GM21786 (cell line): ENCODE measurements at regions not wholly inside any gene's neighbourhood (a gene's known extent, or its start where the extent isn't known, plus 50 kb on each side); places are given as distances from the start of the nearest gene placed in this dataset.

Source experiments
- ATAC-seq: cut with Tn5 transposase; IDR thresholded peaks from one replicate; pipeline ENCODE4 v1.9.1; 2021; ENCODE audit not compliant: unreplicated experiment

GRCh38 chr7:41375582-41375981 is 327.3 kb downstream of the INHBA start:
- ATAC-seq, result no peak

- ATAC-seq, result no peak
Observed at GRCh38 chr7:41374150-41374848, 328.6 kb downstream of the INHBA start.

- ATAC-seq, result no peak
Observed at GRCh38 chr7:41367967-41368882, 334.7 kb downstream of the INHBA start.

GRCh38 chr7:41351091-41351490 is 351.8 kb downstream of the INHBA start:
- ATAC-seq, result no peak

GRCh38 chr7:41346878-41347277 is 356.0 kb downstream of the INHBA start:
- ATAC-seq, result no peak

GRCh38 chr7:41339913-41340676 is 362.8 kb downstream of the INHBA start:
- no peak for ATAC-seq

- no peak for ATAC-seq
Observed at GRCh38 chr7:41336981-41337380, 365.9 kb downstream of the INHBA start.

GRCh38 chr7:41336455-41336952 is 366.4 kb downstream of the INHBA start:
- no peak for ATAC-seq

GRCh38 chr7:41334071-41334862 is 368.6 kb downstream of the INHBA start:
- ATAC-seq, result no peak

GRCh38 chr7:41333511-41333910 is 369.4 kb downstream of the INHBA start:
- no peak for ATAC-seq

- no peak for ATAC-seq
Observed at GRCh38 chr7:41331194-41331593, 371.7 kb downstream of the INHBA start.

GRCh38 chr7:41328544-41328943 is 374.3 kb downstream of the INHBA start:
- ATAC-seq, result no peak

- ATAC-seq, result no peak
Observed at GRCh38 chr7:41328131-41328530, 374.8 kb downstream of the INHBA start.

GRCh38 chr7:41326616-41327015 is 376.3 kb downstream of the INHBA start:
- no peak for ATAC-seq

GRCh38 chr7:41323806-41324205 is 379.1 kb downstream of the INHBA start:
- no peak for ATAC-seq

- no peak for ATAC-seq
Observed at GRCh38 chr7:41319581-41319980, 383.3 kb downstream of the INHBA start.

GRCh38 chr7:41316410-41316809 is 386.5 kb downstream of the INHBA start:
- ATAC-seq, result no peak

- no peak for ATAC-seq
Observed at GRCh38 chr7:41315764-41316163, 387.1 kb downstream of the INHBA start.

GRCh38 chr7:41313171-41313570 is 389.7 kb downstream of the INHBA start:
- no peak for ATAC-seq

GRCh38 chr7:41312235-41312634 is 390.7 kb downstream of the INHBA start:
- ATAC-seq, result no peak
